ENCODE measurements at regions not wholly inside any gene's neighbourhood (a gene's known extent, or its start where the extent isn't known, plus 50 kb on each side); places are given as distances from the start of the nearest gene placed in this dataset.

GRCh38 chr9:90724112-90724511 lies 77.5 kb upstream of the SYK start:
- DNase-seq (no peak), ATAC-seq (no peak)
- TF ChIP-seq CTCF (IDR thresholded peaks at IDR 0.05): no peak
- Mint-ChIP-seq H3K4me3 (no peak overlapping the region), H3K4me1 (no peaks in the 10 kb centered on the region), H3K36me3 (no peaks in the 10 kb centered on the region), H3K9me3 (no peaks in the 10 kb centered on the region), H3K27ac (no peak overlapping the region), H3K27me3 (ENCODE audit: low read depth in 2 of 2) (peaks cover 0 to 2% of the 10 kb centered on the region in 2 donors)
- no peaks in the 10 kb centered on the region for H3K4me1 ChIP-seq (ENCODE audit: control insufficient read depth, insufficient read depth, low read length)
- no peaks in the 10 kb centered on the region for H3K9me3 ChIP-seq (ENCODE audit: control insufficient read depth, insufficient read depth, low read length)
- H3K27ac ChIP-seq (ENCODE audit: low read length): no peak overlapping the region
- H3K4me3 ChIP-seq (ENCODE audit: low read length): no peak overlapping the region
- 78% methylated on average over 5 of the region's 7 CpGs for WGBS (ENCODE audit: insufficient coverage)
- no peaks in the 10 kb centered on the region for H3K36me3 ChIP-seq (ENCODE audit: control insufficient read depth, insufficient read depth, low read length)
- intact Hi-C loops (cut with micrococcal nuclease): loop anchor here (10.0 kb wide), 1 partner anchor 151 kb away; no protein-coding TSS in a partner anchor
- no peaks in the 10 kb centered on the region for H3K27me3 ChIP-seq (ENCODE audit: control insufficient read depth, insufficient read depth, low read length)

GRCh38 chr9:90722071-90722470 lies 79.4 kb upstream of the DIRAS2 start:
- no peak overlapping the region for H3K4me3 Mint-ChIP-seq
- Histone ChIP-seq H3K4me3 (ENCODE audit: low read length) (no peak overlapping the region), H3K4me1 (ENCODE audit: control insufficient read depth, insufficient read depth, low read length) (no peaks in the 10 kb centered on the region), H3K27me3 (ENCODE audit: control insufficient read depth, insufficient read depth, low read length) (no peaks in the 10 kb centered on the region), H3K9me3 (ENCODE audit: control insufficient read depth, insufficient read depth, low read length) (no peaks in the 10 kb centered on the region), H3K36me3 (ENCODE audit: control insufficient read depth, insufficient read depth, low read length) (no peaks in the 10 kb centered on the region), H3K27ac (ENCODE audit: low read length) (no peak overlapping the region)
- ATAC-seq: no peak
- no peak overlapping the region for H3K27ac Mint-ChIP-seq
- WGBS (ENCODE audit: insufficient coverage): 30% methylated on average over 2 of the region's 3 CpGs
- H3K9me3 Mint-ChIP-seq: no peaks in the 10 kb centered on the region
- peaks cover 5 to 8% of the 10 kb centered on the region in 2 donors for H3K27me3 Mint-ChIP-seq (ENCODE audit: low read depth in 2 of 2)
- intact Hi-C loops (cut with micrococcal nuclease): loop anchor here (10.0 kb wide), 1 partner anchor 153 kb away; no protein-coding TSS in a partner anchor
- TF ChIP-seq CTCF (IDR thresholded peaks at IDR 0.05): no peak
- H3K4me1 Mint-ChIP-seq: no peaks in the 10 kb centered on the region
- H3K36me3 Mint-ChIP-seq: no peaks in the 10 kb centered on the region
- no peak for DNase-seq

GRCh38 chr9:90720621-90721265 lies 78.1 kb upstream of the DIRAS2 start:
- Mint-ChIP-seq H3K9me3 (no peaks in the 10 kb centered on the region), H3K36me3 (no peaks in the 10 kb centered on the region), H3K27me3 (ENCODE audit: low read depth in 2 of 2) (peaks cover 8 to 12% of the 10 kb centered on the region in 2 donors), H3K4me1 (no peaks in the 10 kb centered on the region), H3K4me3 (no peak overlapping the region), H3K27ac (no peak overlapping the region)
- intact Hi-C loops (cut with micrococcal nuclease): loop anchor here (10.0 kb wide), 1 partner anchor 154 kb away; no protein-coding TSS in a partner anchor
- Histone ChIP-seq H3K9me3 (ENCODE audit: control insufficient read depth, insufficient read depth, low read length) (no peaks in the 10 kb centered on the region), H3K4me3 (ENCODE audit: low read length) (no peak overlapping the region), H3K27me3 (ENCODE audit: control insufficient read depth, insufficient read depth, low read length) (no peaks in the 10 kb centered on the region), H3K4me1 (ENCODE audit: control insufficient read depth, insufficient read depth, low read length) (no peaks in the 10 kb centered on the region), H3K36me3 (ENCODE audit: control insufficient read depth, insufficient read depth, low read length) (no peaks in the 10 kb centered on the region), H3K27ac (ENCODE audit: low read length) (no peak overlapping the region)
- ATAC-seq: no peak
- no peak for TF ChIP-seq CTCF (IDR thresholded peaks at IDR 0.05)
- DNase-seq: no peak
- 90% methylated on average over 2 of the region's 2 CpGs for whole genome bisulfite sequencing (ENCODE audit: insufficient coverage)

- Histone ChIP-seq H3K4me3 (ENCODE audit: low read length) (no peak overlapping the region), H3K9me3 (ENCODE audit: control insufficient read depth, insufficient read depth, low read length) (no peaks in the 10 kb centered on the region), H3K27ac (ENCODE audit: low read length) (no peak overlapping the region), H3K36me3 (ENCODE audit: control insufficient read depth, insufficient read depth, low read length) (no peaks in the 10 kb centered on the region), H3K27me3 (ENCODE audit: control insufficient read depth, insufficient read depth, low read length) (no peaks in the 10 kb centered on the region), H3K4me1 (ENCODE audit: control insufficient read depth, insufficient read depth, low read length) (no peaks in the 10 kb centered on the region)
- H3K4me3 Mint-ChIP-seq: no peak overlapping the region
- no peaks in the 10 kb centered on the region for H3K4me1 Mint-ChIP-seq
- WGBS (ENCODE audit: insufficient coverage): 84% methylated on average over 2 of the region's 2 CpGs
- no peaks in the 10 kb centered on the region for H3K36me3 Mint-ChIP-seq
- no peak for TF ChIP-seq CTCF (IDR thresholded peaks at IDR 0.05)
- DNase-seq (no peak), ATAC-seq (no peak)
- intact Hi-C loops (cut with micrococcal nuclease): no loop called here
- H3K9me3 Mint-ChIP-seq: no peaks in the 10 kb centered on the region
- H3K27ac Mint-ChIP-seq: no peak overlapping the region
- H3K27me3 Mint-ChIP-seq (ENCODE audit: low read depth in 2 of 2): peaks cover 14 to 33% of the 10 kb centered on the region in 2 donors
Measured at GRCh38 chr9:90706230-90706629, 63.6 kb upstream of the DIRAS2 start.
